NCI-H748 (cell line): ENCODE measurements at regions not wholly inside any gene's neighbourhood (a gene's known extent, or its start where the extent isn't known, plus 50 kb on each side); places are given as distances from the start of the nearest gene placed in this dataset.
A peak's percentile ranks its signal among the peaks of the same experiment; 100 is the strongest.

ENCODE experiments used
- DNase-seq: peaks from one replicate; lab custom pipeline; 2025; ENCODE audit not compliant: unreplicated experiment; lab: John Stamatoyannopoulos, UW

- DNase-seq: no peak
Measured at GRCh38 chr2:103809941-103810441, 1043.9 kb upstream of the POU3F3 start.

DNA sequence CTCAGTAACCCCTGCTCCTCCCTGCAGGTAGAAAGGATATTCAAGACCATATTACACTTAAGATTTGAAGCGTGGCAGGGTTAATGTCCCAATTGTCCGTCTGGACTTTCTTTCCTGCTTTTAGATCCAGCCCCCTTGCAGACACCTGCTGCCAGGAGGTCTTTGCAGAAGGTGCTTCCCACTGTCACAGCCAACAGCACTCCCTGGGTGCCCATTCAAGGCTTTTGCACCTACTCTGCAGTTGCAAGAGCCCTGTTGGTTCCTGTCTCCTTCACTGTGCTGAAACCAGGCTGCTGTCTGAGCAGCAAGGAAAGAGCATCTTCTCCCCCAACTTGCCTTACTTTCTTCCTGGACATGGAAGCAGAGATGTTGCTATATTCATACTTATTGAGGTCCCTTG is 1043.0 kb upstream of the POU3F3 start:
- no peak for DNase-seq

DNA sequence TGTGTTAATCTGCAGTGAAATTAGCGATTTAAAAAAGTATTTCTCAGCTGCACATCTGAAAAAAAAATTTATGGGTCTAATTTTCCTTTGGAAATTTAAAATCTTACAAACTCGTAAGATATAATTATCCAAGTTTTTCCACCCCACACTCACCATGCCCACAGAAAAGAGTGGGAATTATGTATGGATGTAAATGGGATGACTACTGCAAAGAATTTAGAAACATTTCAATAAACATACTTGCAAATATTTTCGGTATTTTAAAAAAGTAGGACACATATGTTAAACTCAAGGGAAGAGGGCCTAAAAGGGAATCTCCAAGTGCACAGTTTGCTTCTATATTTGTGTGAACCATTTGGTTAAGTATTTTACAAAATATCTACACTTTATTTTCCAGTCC is 1039.9 kb upstream of the POU3F3 start:
- DNase-seq: no peak

DNA sequence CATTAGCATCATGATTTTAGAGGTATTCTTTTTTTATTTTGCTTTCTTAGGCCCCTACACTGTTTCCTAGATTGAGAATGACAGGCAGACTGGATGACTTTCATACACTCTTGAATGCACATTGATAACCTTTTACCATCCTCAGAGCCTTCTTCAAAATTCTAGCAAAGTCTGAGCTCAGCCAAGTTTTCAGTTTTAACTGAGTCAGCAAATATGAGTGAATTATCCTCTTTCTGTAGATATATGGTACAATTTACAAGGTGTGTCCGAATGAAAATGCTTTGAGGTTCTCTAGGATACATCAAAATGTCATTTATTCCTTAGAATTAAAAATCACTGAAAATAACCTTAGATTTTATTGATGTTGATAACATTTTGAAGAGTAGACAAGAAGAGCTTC is 1038.2 kb upstream of the POU3F3 start:
- no peak for DNase-seq

GRCh38 chr2:103817746-103818145 is 1036.2 kb upstream of the POU3F3 start:
- no peak for DNase-seq

DNA sequence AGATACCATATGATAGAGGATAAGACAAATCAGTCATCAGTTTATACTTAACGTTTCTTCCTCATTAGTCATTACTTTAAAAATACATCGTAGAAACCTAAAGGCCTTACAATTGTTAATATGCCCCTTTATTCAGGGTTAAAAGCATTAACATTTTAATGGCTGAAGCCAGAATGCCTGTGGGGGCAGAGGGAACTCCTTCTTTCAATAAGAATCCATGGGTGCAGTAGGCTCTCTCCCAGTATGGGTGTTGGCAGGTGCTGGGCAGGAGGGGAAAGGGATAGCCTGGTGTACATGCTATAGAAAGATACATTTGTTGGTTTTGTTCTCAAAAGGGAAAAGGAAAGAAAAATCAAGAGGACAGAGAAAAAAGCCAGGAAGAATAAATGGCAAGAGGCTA is 1035.7 kb upstream of the POU3F3 start:
- no peak for DNase-seq

- DNase-seq: no peak
Measured at GRCh38 chr2:103819599-103819998, 1034.3 kb upstream of the POU3F3 start.

DNA sequence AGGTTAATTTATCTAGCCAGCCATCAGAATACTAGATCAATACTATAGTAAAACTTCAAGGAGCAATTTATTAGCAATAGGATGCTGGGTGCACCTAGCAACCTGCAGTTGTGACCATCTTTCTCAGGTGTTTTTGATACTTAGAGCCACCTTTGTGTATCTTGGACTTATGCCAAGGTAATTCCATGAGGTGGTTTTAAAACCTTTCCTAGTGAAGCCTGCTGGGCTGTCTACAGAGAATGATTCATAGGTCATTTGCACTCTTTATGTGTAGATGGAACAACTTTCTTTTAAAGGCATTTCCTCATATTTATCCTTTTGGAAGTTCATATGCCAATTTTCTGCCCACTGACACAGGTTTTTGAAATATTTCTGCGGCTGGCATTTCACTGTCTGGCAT is 1030.1 kb upstream of the POU3F3 start:
- peak; percentile 94 for DNase-seq

DNA sequence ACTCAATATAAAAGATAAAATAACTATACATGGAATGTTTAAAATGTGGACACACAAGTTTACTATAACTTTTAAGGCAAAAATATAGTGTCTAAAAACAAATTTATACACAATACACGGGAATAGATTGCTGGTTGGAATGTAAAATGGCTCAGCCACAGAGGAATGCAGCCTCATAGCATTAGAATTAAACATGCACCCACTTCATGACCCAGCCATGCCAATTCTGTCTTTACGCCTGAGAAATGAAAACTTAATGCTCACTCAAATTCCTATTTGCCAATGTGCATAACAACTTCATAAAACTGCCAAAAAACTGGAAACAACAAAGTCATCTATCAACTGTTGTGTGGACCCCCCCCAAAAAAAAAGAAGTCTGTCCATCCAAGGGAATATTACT is 1006.6 kb upstream of the POU3F3 start:
- DNase-seq: no peak

- DNase-seq: no peak
Measured at GRCh38 chr2:103859238-103859637, 994.7 kb upstream of the POU3F3 start.

- DNase-seq: no peak
Measured at GRCh38 chr2:103860016-103860415, 993.9 kb upstream of the POU3F3 start.

GRCh38 chr2:103868396-103868795 is 985.5 kb upstream of the POU3F3 start:
- no peak for DNase-seq

- DNase-seq: no peak
Measured at GRCh38 chr2:103873716-103874351, 980.1 kb upstream of the POU3F3 start.

DNA sequence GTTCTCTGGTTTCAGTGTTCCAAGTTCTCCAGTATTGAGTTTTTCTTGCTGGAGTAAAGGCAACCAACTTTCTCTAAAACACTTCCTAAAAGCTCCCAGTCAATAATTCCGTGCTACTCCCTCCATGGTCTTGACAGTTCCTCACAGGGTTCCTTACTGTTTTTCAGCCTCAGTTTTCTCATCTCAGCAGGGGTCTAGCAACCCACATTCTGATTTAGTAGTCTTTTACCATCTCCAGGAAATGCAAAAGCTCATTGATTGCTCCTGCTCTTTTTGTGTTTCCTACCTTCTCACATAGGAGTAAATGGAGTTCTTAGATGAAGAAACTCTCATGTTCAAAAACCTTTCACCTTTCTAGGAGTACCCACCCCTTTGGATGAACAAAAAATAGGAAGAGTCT is 978.8 kb upstream of the POU3F3 start:
- no peak for DNase-seq

- no peak for DNase-seq
Measured at GRCh38 chr2:103875531-103875930, 978.4 kb upstream of the POU3F3 start.

GRCh38 chr2:103876611-103877010 is 977.3 kb upstream of the POU3F3 start:
- DNase-seq: no peak

- no peak for DNase-seq
Measured at GRCh38 chr2:103879101-103879500, 974.8 kb upstream of the POU3F3 start.

- peak; percentile 90 for DNase-seq
Measured at GRCh38 chr2:103880081-103880834, 973.7 kb upstream of the POU3F3 start.

- DNase-seq: no peak
Measured at GRCh38 chr2:103887625-103888024, 966.3 kb upstream of the POU3F3 start.

DNA sequence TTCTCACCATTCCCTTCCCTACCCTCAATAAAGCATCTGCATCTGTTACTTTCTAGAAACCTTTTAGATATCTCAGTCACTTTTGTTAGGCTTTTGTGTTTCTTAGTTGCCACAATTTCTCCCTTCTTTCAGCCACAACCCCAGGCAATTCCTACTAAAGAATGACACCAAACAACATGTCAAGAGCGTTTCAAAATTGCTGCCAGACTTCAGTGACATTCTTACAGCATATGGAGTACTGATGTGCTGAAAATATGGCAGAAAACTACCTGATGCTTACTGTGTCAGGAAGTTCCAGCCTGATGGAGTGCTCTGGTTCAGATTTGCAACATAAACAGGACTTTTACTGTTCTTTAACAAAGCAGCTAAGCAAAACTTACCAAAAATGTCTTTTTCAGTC is 957.7 kb upstream of the POU3F3 start:
- DNase-seq: no peak

- DNase-seq: no peak
Measured at GRCh38 chr2:103898561-103898960, 955.4 kb upstream of the POU3F3 start.

- DNase-seq: no peak
Measured at GRCh38 chr2:103902347-103902746, 951.6 kb upstream of the POU3F3 start.

GRCh38 chr2:103921161-103921560 is 932.8 kb upstream of the POU3F3 start:
- DNase-seq: no peak
